PC-3 (cell line): ENCODE measurements at regions not wholly inside any gene's neighbourhood (a gene's known extent, or its start where the extent isn't known, plus 50 kb on each side); places are given as distances from the start of the nearest gene placed in this dataset.

Experiments
- ATAC-seq: fragments of 200-7000 bp; cut with Tn5 transposase; 2 replicates; pipeline ENCODE4 v1.9.1; 2020; ENCODE audit warnings: mild to moderate bottlenecking, moderate library complexity
- BruUV-seq: library from RNA; stranded (reverse); fragments of 400-500 nt; replicated peaks from 2 replicates; lab custom pipeline; 2021; lab: Mats Ljungman, UMichigan
- CTCF ChIA-PET: fragments of 300-600 bp; sonication (Branson Sonifier 250); formaldehyde crosslinking; loops from one replicate; lab custom pipeline; 2022; ENCODE audit warnings: antibody characterized with exemption; lab: Charles Lee
- POLR2A ChIA-PET: fragments of 300-600 bp; sonication (Branson Sonifier 250); formaldehyde crosslinking; loops from one replicate; lab custom pipeline; 2022; ENCODE audit warnings: antibody characterized with exemption; ENCODE audit not compliant: unreplicated experiment; lab: Charles Lee
- DNase-seq: peaks from one replicate; pipeline ENCODE4 v3.0.0-alpha.2; 2015
- H2AFZ ChIP-seq: fragments of 300-600 bp; sonication (generic); 2 replicates; pipeline ENCODE4 v1.6.0; 2016; ENCODE audit warnings: antibody characterized with exemption, low read length
- H3F3A ChIP-seq: fragments of 300-600 bp; sonication (generic); one replicate; pipeline ENCODE4 v1.6.0; 2017; ENCODE audit warnings: antibody characterized with exemption, low read length, control low read depth, mild to moderate bottlenecking; ENCODE audit not compliant: unreplicated experiment
- H3K27ac ChIP-seq: fragments of 300-600 bp; sonication (generic); 2 replicates; pipeline ENCODE4 v1.5.1; 2016; ENCODE audit warnings: mild to moderate bottlenecking, low read length
- H3K27me3 ChIP-seq: fragments of 300-600 bp; sonication (generic); 2 replicates; pipeline ENCODE4 v1.6.1; 2016; ENCODE audit warnings: low read length, mixed read lengths
- H3K36me3 ChIP-seq: fragments of 300-600 bp; sonication (generic); 2 replicates; pipeline ENCODE4 v1.6.1; 2016; ENCODE audit warnings: low read depth, mixed run types, low read length, mixed read lengths
- H3K4me1 ChIP-seq: fragments of 300-600 bp; sonication (generic); 2 replicates; pipeline ENCODE4 v1.5.1; 2016; ENCODE audit warnings: low read length; ENCODE audit not compliant: insufficient read depth
- H3K4me2 ChIP-seq: fragments of 300-600 bp; sonication (generic); 2 replicates; pipeline ENCODE4 v1.6.0; 2016; ENCODE audit warnings: low read length
- H3K4me3 ChIP-seq: fragments of 300-600 bp; sonication (generic); 2 replicates; pipeline ENCODE4 v1.5.1; 2016; ENCODE audit warnings: mild to moderate bottlenecking, low read length, mixed read lengths
- H3K79me2 ChIP-seq: fragments of 300-600 bp; sonication (generic); 2 replicates; pipeline ENCODE4 v1.6.1; 2017; ENCODE audit warnings: low read length, mixed read lengths
- H3K9ac ChIP-seq: fragments of 300-600 bp; sonication (generic); 2 replicates; pipeline ENCODE4 v1.6.0; 2016; ENCODE audit warnings: mild to moderate bottlenecking, low read length
- H3K9me2 ChIP-seq: fragments of 300-600 bp; sonication (generic); replicated peaks from 2 replicates; pipeline ENCODE4 v1.6.1; 2016; ENCODE audit warnings: mixed run types, low read length, mixed read lengths
- H3K9me3 ChIP-seq: fragments of 300-600 bp; sonication (generic); 2 replicates; pipeline ENCODE4 v1.6.1; 2016; ENCODE audit warnings: low read length, mixed read lengths
- H4K20me1 ChIP-seq: fragments of 300-600 bp; sonication (generic); 2 replicates; pipeline ENCODE4 v1.6.1; 2016; ENCODE audit warnings: low read length, mixed read lengths
- CTCF ChIP-seq: fragments of 300-600 bp; sonication (generic); conservative IDR thresholded peaks from 2 replicates; pipeline ENCODE4 v1.5.1; 2017; ENCODE audit warnings: antibody characterized with exemption, low read depth, mild to moderate bottlenecking, low read length
- EZH2 ChIP-seq: fragments of 300-600 bp; sonication (generic); IDR thresholded peaks from one replicate; pipeline ENCODE4 v1.6.1; 2017; ENCODE audit warnings: antibody characterized with exemption, mild to moderate bottlenecking, low read length; ENCODE audit not compliant: unreplicated experiment
- EZH2phosphoT487 ChIP-seq: fragments of 300-600 bp; sonication (generic); IDR thresholded peaks from 2 replicates; pipeline ENCODE4 v1.6.1; 2018; ENCODE audit warnings: mild to moderate bottlenecking, antibody characterized with exemption, low read length, borderline replicate concordance
- intact Hi-C: fragments of 100-400 bp; cut with micrococcal nuclease; formaldehyde crosslinking; loops from 2 replicates; pipeline ENCODE4 v1.9.0; 2023

- H3F3A ChIP-seq, result no peaks in the 10 kb centered on the region
- POLR2A ChIA-PET, result no interaction called here
- ATAC-seq (no peak), DNase-seq (no peak)
- H3K4me1 ChIP-seq, result no peaks in the 10 kb centered on the region
- no peak overlapping the region for H2AFZ ChIP-seq
- no peaks in the 10 kb centered on the region for H3K36me3 ChIP-seq
- no TSS peak for BruUV-seq
- CTCF ChIA-PET, result no interaction called here
- intact Hi-C loops, result no loop called here
- no peak overlapping the region for H3K4me2 ChIP-seq
- TF ChIP-seq EZH2 (no peak), CTCF (no peak), EZH2phosphoT487 (no peak)
- H4K20me1 ChIP-seq, result no peaks in the 10 kb centered on the region
- no peaks in the 10 kb centered on the region for H3K27me3 ChIP-seq
- H3K9ac ChIP-seq, result no peak overlapping the region
- H3K27ac ChIP-seq, result no peak overlapping the region
- no peaks in the 10 kb centered on the region for H3K9me3 ChIP-seq
- H3K9me2 ChIP-seq, result no peaks in the 10 kb centered on the region
- H3K79me2 ChIP-seq, result no peaks in the 10 kb centered on the region
- no peak overlapping the region for H3K4me3 ChIP-seq
These were observed 53.8 kb upstream of the ITGB8 start for GRCh38 chr7:20276705-20277472.

DNA sequence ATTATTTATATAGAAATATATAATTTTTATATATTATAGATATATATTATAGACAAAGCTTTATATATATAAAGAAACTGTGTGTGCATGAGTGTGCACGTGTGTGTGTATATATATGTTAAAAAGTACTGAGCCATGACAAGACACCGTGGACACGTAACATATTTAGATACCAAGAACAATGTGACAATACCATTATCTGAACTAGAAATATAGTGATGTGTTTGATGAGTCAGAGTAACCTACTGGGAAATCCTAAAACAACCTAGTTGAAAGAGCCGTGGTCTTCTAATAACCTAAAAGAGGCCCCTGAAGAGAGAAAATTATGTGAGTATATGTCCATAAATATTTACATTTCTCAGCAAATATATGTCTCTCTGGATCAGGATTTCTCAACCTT is 50.7 kb upstream of the ITGB8 start:
- TF ChIP-seq CTCF (no peak), EZH2phosphoT487 (no peak), EZH2 (no peak)
- H2AFZ ChIP-seq, result no peak overlapping the region

More for the DNA sequence above, 50.7 kb upstream of the ITGB8 start:
- ChIA-PET POLR2A (no interaction called here), CTCF (no interaction called here)
- H3K27ac ChIP-seq, result no peak overlapping the region
- H3K9ac ChIP-seq, result no peak overlapping the region
- intact Hi-C loops, result no loop called here
- DNase-seq (no peak), ATAC-seq (no peak)
- BruUV-seq, result no TSS peak
- H3K27me3 ChIP-seq, result no peaks in the 10 kb centered on the region
- H4K20me1 ChIP-seq, result no peaks in the 10 kb centered on the region
- no peaks in the 10 kb centered on the region for H3K4me1 ChIP-seq
- H3K36me3 ChIP-seq, result no peaks in the 10 kb centered on the region
- no peaks in the 10 kb centered on the region for H3K9me2 ChIP-seq
- no peak overlapping the region for H3K4me2 ChIP-seq
- H3F3A ChIP-seq, result no peaks in the 10 kb centered on the region
- no peaks in the 10 kb centered on the region for H3K79me2 ChIP-seq
- H3K9me3 ChIP-seq, result no peaks in the 10 kb centered on the region
- no peak overlapping the region for H3K4me3 ChIP-seq
